GM19025 (cell line): ENCODE measurements at regions not wholly inside any gene's neighbourhood (a gene's known extent, or its start where the extent isn't known, plus 50 kb on each side); places are given as distances from the start of the nearest gene placed in this dataset.

Experiments used
- ATAC-seq: cut with Tn5 transposase; IDR thresholded peaks from one replicate; pipeline ENCODE4 v1.9.1; 2021; ENCODE audit warnings: mild to moderate bottlenecking, low read depth, moderate library complexity; ENCODE audit not compliant: unreplicated experiment

GRCh38 chr2:71801556-71801955, 346.1 kb downstream of the CYP26B1 start:
- ATAC-seq, result no peak

- ATAC-seq, result no peak
Measured at GRCh38 chr2:71800851-71801250, 346.8 kb downstream of the CYP26B1 start.

- no peak for ATAC-seq
Measured at GRCh38 chr2:71800106-71800809, 346.9 kb downstream of the DYSF start.

- ATAC-seq, result no peak
Measured at GRCh38 chr2:71799013-71799575, 345.7 kb downstream of the DYSF start.

GRCh38 chr2:71798266-71799012, 345.1 kb downstream of the DYSF start:
- peak; percentile 63 for ATAC-seq

GRCh38 chr2:71797035-71797810, 343.9 kb downstream of the DYSF start:
- no peak for ATAC-seq

- ATAC-seq, result no peak
Measured at GRCh38 chr2:71796174-71796593, 342.8 kb downstream of the DYSF start.

- no peak for ATAC-seq
Measured at GRCh38 chr2:71795486-71795885, 342.1 kb downstream of the DYSF start.

GRCh38 chr2:71794611-71795010, 341.2 kb downstream of the DYSF start:
- no peak for ATAC-seq

GRCh38 chr2:71793926-71794325, 340.6 kb downstream of the DYSF start:
- no peak for ATAC-seq

GRCh38 chr2:71792926-71793761, 339.8 kb downstream of the DYSF start:
- ATAC-seq, result no peak

- ATAC-seq, result no peak
Measured at GRCh38 chr2:71791501-71792135, 338.3 kb downstream of the DYSF start.

GRCh38 chr2:71791061-71791450, 337.7 kb downstream of the DYSF start:
- no peak for ATAC-seq

- ATAC-seq, result no peak
Measured at GRCh38 chr2:71790226-71791060, 337.1 kb downstream of the DYSF start.

GRCh38 chr2:71789556-71790204, 336.3 kb downstream of the DYSF start:
- ATAC-seq, result no peak

- ATAC-seq, result no peak
Measured at GRCh38 chr2:71788601-71789240, 335.4 kb downstream of the DYSF start.

- no peak for ATAC-seq
Measured at GRCh38 chr2:71788186-71788525, 334.8 kb downstream of the DYSF start.
